ENCODE measurements at regions not wholly inside any gene's neighbourhood (a gene's known extent, or its start where the extent isn't known, plus 50 kb on each side); places are given as distances from the start of the nearest gene placed in this dataset.

GRCh38 chr10:62651341-62651740 is 153.2 kb upstream of the ADO start:
- H3K27ac Mint-ChIP-seq (ENCODE audit: unreplicated experiment), result no peak overlapping the region
- no peak for TF ChIP-seq CTCF (IDR thresholded peaks at IDR 0.05)
- no peak for DNase-seq (ENCODE audit: low spot score)
- H3K27me3 Mint-ChIP-seq (ENCODE audit: low read depth), result no peaks in the 10 kb centered on the region
- H3K36me3 Mint-ChIP-seq (ENCODE audit: low read depth), result peaks cover 3% of the 10 kb centered on the region
- no peaks in the 10 kb centered on the region for H3K9me3 Mint-ChIP-seq (ENCODE audit: low read depth)
- H3K4me3 Mint-ChIP-seq (ENCODE audit: unreplicated experiment), result no peak overlapping the region
- H3K4me1 Mint-ChIP-seq (ENCODE audit: low read depth), result no peaks in the 10 kb centered on the region

GRCh38 chr10:62652114-62652513 is 152.4 kb upstream of the ADO start:
- no peak for TF ChIP-seq CTCF (IDR thresholded peaks at IDR 0.05)
- Mint-ChIP-seq H3K9me3 (ENCODE audit: low read depth) (no peaks in the 10 kb centered on the region), H3K4me1 (ENCODE audit: low read depth) (peaks cover 4% of the 10 kb centered on the region), H3K4me3 (ENCODE audit: unreplicated experiment) (no peak overlapping the region), H3K27me3 (ENCODE audit: low read depth) (no peaks in the 10 kb centered on the region), H3K36me3 (ENCODE audit: low read depth) (peaks cover 3% of the 10 kb centered on the region), H3K27ac (ENCODE audit: unreplicated experiment) (no peak overlapping the region)
- DNase-seq (ENCODE audit: low spot score), result no peak

- no peak overlapping the region for H3K27ac Mint-ChIP-seq (ENCODE audit: unreplicated experiment)
Measured at GRCh38 chr10:62652564-62652963, 152.0 kb upstream of the ADO start.

GRCh38 chr10:62653254-62653653 is 151.3 kb upstream of the ADO start:
- no peak for DNase-seq (ENCODE audit: low spot score)
- H3K36me3 Mint-ChIP-seq (ENCODE audit: low read depth), result peaks cover 2% of the 10 kb centered on the region
- no peak overlapping the region for H3K27ac Mint-ChIP-seq (ENCODE audit: unreplicated experiment)
- no peaks in the 10 kb centered on the region for H3K9me3 Mint-ChIP-seq (ENCODE audit: low read depth)
- no peak for TF ChIP-seq CTCF (IDR thresholded peaks at IDR 0.05)
- no peak overlapping the region for H3K4me3 Mint-ChIP-seq (ENCODE audit: unreplicated experiment)
- peaks cover 5% of the 10 kb centered on the region for H3K4me1 Mint-ChIP-seq (ENCODE audit: low read depth)
- no peaks in the 10 kb centered on the region for H3K27me3 Mint-ChIP-seq (ENCODE audit: low read depth)

More at GRCh38 chr10:62652564-62652963, 152.0 kb upstream of the ADO start:
- Mint-ChIP-seq H3K36me3 (ENCODE audit: low read depth) (peaks cover 3% of the 10 kb centered on the region), H3K9me3 (ENCODE audit: low read depth) (no peaks in the 10 kb centered on the region), H3K4me3 (ENCODE audit: unreplicated experiment) (no peak overlapping the region), H3K4me1 (ENCODE audit: low read depth) (peaks cover 5% of the 10 kb centered on the region), H3K27me3 (ENCODE audit: low read depth) (no peaks in the 10 kb centered on the region)
- no peak for TF ChIP-seq CTCF (IDR thresholded peaks at IDR 0.05)
- no peak for DNase-seq (ENCODE audit: low spot score)

- Mint-ChIP-seq H3K4me1 (ENCODE audit: low read depth) (peaks cover 5% of the 10 kb centered on the region), H3K9me3 (ENCODE audit: low read depth) (no peaks in the 10 kb centered on the region), H3K27me3 (ENCODE audit: low read depth) (peaks cover 1% of the 10 kb centered on the region), H3K27ac (ENCODE audit: unreplicated experiment) (no peak overlapping the region), H3K36me3 (ENCODE audit: low read depth) (peaks cover 2% of the 10 kb centered on the region), H3K4me3 (ENCODE audit: unreplicated experiment) (no peak overlapping the region)
- TF ChIP-seq CTCF (IDR thresholded peaks at IDR 0.05), result no peak
- no peak for DNase-seq (ENCODE audit: low spot score)
Measured at GRCh38 chr10:62654966-62655336, 149.6 kb upstream of the ADO start.
